HEK293T (cell line): ENCODE measurements at regions not wholly inside any gene's neighbourhood (a gene's known extent, or its start where the extent isn't known, plus 50 kb on each side); places are given as distances from the start of the nearest gene placed in this dataset.

Experiments used
- FOXM1 ChIP-seq: fragments of 450-650 bp; IDR thresholded peaks from 2 replicates; pipeline ENCODE4 v1.6.1; 2017; ENCODE audit warnings: mild to moderate bottlenecking, borderline replicate concordance
- SP1 ChIP-seq: fragments of 450-650 bp; IDR thresholded peaks from 2 replicates; pipeline ENCODE4 v1.6.1; 2017

DNA sequence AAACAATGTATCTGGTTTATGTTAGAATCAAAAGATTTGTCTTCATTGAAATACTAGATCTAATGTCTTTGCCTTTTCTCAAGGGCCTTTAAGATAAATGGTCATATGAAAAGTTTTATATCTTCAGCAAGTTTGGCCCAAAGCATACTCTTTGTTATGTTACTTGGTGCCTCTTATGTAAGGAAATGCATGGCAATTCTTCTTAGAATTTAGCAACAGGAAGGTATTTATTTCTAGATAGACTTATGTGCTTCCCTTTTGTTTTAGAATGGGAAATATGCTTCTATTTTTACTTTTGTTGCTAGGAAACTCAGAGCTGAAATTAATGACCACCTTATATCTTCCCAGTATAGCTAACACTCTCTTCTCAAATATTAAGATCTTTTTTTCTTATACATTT, 117.4 kb upstream of the DLX2 start:
- TF ChIP-seq FOXM1: no peak
- no peak for TF ChIP-seq SP1
